ENCODE measurements at regions not wholly inside any gene's neighbourhood (a gene's known extent, or its start where the extent isn't known, plus 50 kb on each side); places are given as distances from the start of the nearest gene placed in this dataset.

- no peak for TF ChIP-seq CTCF (IDR thresholded peaks at IDR 0.05; ENCODE audit: insufficient read depth, low read depth, low read length)
Measured at GRCh38 chr10:64477791-64478190, 956.6 kb downstream of the REEP3 start.

GRCh38 chr10:64484811-64485330 is 963.7 kb downstream of the REEP3 start:
- H3K4me3 ChIP-seq (ENCODE audit: low read depth, low read length) = no peak overlapping the region
- TF ChIP-seq CTCF (IDR thresholded peaks at IDR 0.05; ENCODE audit: insufficient read depth, low read depth, low read length) = no peak
- no peak for DNase-seq (ENCODE audit: low read depth)

More at GRCh38 chr10:64477791-64478190, 956.6 kb downstream of the REEP3 start:
- no peak for DNase-seq (ENCODE audit: low read depth)
- no peak overlapping the region for H3K4me3 ChIP-seq (ENCODE audit: low read depth, low read length)

GRCh38 chr10:64486149-64486548 is 964.9 kb downstream of the REEP3 start:
- no peak for TF ChIP-seq CTCF (IDR thresholded peaks at IDR 0.05; ENCODE audit: insufficient read depth, low read depth, low read length)
- peak; percentile 16 for DNase-seq (ENCODE audit: low read depth)
- H3K4me3 ChIP-seq (ENCODE audit: low read depth, low read length) = no peak overlapping the region

GRCh38 chr10:64486901-64487300 is 965.7 kb downstream of the REEP3 start:
- H3K4me3 ChIP-seq (ENCODE audit: low read depth, low read length) = no peak overlapping the region
- no peak for TF ChIP-seq CTCF (IDR thresholded peaks at IDR 0.05; ENCODE audit: insufficient read depth, low read depth, low read length)
- DNase-seq (ENCODE audit: low read depth) = no peak

GRCh38 chr10:64494901-64495300 is 973.7 kb downstream of the REEP3 start:
- no peak overlapping the region for H3K4me3 ChIP-seq (ENCODE audit: low read depth, low read length)
- no peak for TF ChIP-seq CTCF (IDR thresholded peaks at IDR 0.05; ENCODE audit: insufficient read depth, low read depth, low read length)
- DNase-seq (ENCODE audit: low read depth) = no peak

- no peak for TF ChIP-seq CTCF (IDR thresholded peaks at IDR 0.05; ENCODE audit: insufficient read depth, low read depth, low read length)
- no peak for DNase-seq (ENCODE audit: low read depth)
Measured at GRCh38 chr10:64497306-64497705, 976.1 kb downstream of the REEP3 start.

GRCh38 chr10:64501807-64502206 is 980.6 kb downstream of the REEP3 start:
- no peak for DNase-seq (ENCODE audit: low read depth)
- H3K4me3 ChIP-seq (ENCODE audit: low read depth, low read length) = no peak overlapping the region
- no peak for TF ChIP-seq CTCF (IDR thresholded peaks at IDR 0.05; ENCODE audit: insufficient read depth, low read depth, low read length)

More at GRCh38 chr10:64497306-64497705, 976.1 kb downstream of the REEP3 start:
- H3K4me3 ChIP-seq (ENCODE audit: low read depth, low read length) = no peak overlapping the region
